Sciatic nerve (tissue), 2 donors: ENCODE measurements at regions not wholly inside any gene's neighbourhood (a gene's known extent, or its start where the extent isn't known, plus 50 kb on each side); places are given as distances from the start of the nearest gene placed in this dataset.
"Not testable (repeated sequence)": the region's sequence is repeated elsewhere in the genome, so short reads cannot be mapped to it uniquely, and the experiment has no call there.

Experiments
- ATAC-seq: fragments of 200-7000 bp; cut with Tn5 transposase; one replicate; pipeline ENCODE4 v1.9.1; 2020; ENCODE audit warnings: mild to moderate bottlenecking, moderate library complexity
- DNase-seq: peaks from one replicate; pipeline ENCODE4 v3.0.0-alpha.2; 2020; ENCODE audit warnings: low spot score
- intact Hi-C: fragments of 100-400 bp; cut with DNase I; formaldehyde crosslinking; loops from one replicate; pipeline ENCODE4 v1.14.2; 2022
- donor health status: DM: no; HTN: no; CAD: no.
- donor health status: DM: no; HTN: no; CAD: no.

GRCh38 chr6:131414956-131415355 lies 158.1 kb upstream of the ARG1 start:
- DNase-seq (no peak), ATAC-seq (no peak)
- intact Hi-C loops: no loop called here

GRCh38 chr6:131418441-131418840 lies 154.6 kb upstream of the ARG1 start:
- ATAC-seq: no peak
- intact Hi-C loops: no loop called here
- DNase-seq: no peak

- DNase-seq (no peak), ATAC-seq (no peak)
Observed at GRCh38 chr6:131419702-131420101, 153.3 kb upstream of the ARG1 start.

GRCh38 chr6:131424016-131424415 lies 149.0 kb upstream of the ARG1 start:
- DNase-seq (no peak), ATAC-seq (no peak)
- intact Hi-C loops: no loop called here

More at GRCh38 chr6:131419702-131420101, 153.3 kb upstream of the ARG1 start:
- intact Hi-C loops: no loop called here

- intact Hi-C loops: no loop called here
- ATAC-seq (no peak), DNase-seq (no peak)
Observed at GRCh38 chr6:131424475-131424874, 148.6 kb upstream of the ARG1 start.

- DNase-seq: no peak
- intact Hi-C loops: no loop called here
- peak; percentile 74 for ATAC-seq
Observed at GRCh38 chr6:131427434-131428058, 145.5 kb upstream of the ARG1 start.

- no peak for ATAC-seq
- DNase-seq: no peak
- intact Hi-C loops: no loop called here
Observed at GRCh38 chr6:131430531-131430930, 142.5 kb upstream of the ARG1 start.

- intact Hi-C loops: no loop called here
- DNase-seq (no peak), ATAC-seq (no peak)
Observed at GRCh38 chr6:131431718-131432117, 141.3 kb upstream of the ARG1 start.

- intact Hi-C loops: no loop called here
- no peak for DNase-seq
Observed at GRCh38 chr6:131433927-131434326, 139.1 kb upstream of the ARG1 start.

GRCh38 chr6:131436358-131436757 lies 136.7 kb upstream of the ARG1 start:
- DNase-seq (no peak), ATAC-seq (no peak)
- intact Hi-C loops: no loop called here

More at GRCh38 chr6:131433927-131434326, 139.1 kb upstream of the ARG1 start:
- no peak for ATAC-seq

- ATAC-seq (no peak), DNase-seq (no peak)
- intact Hi-C loops: no loop called here
Observed at GRCh38 chr6:131443014-131443413, 130.0 kb upstream of the ARG1 start.

GRCh38 chr6:131443514-131443913 lies 129.5 kb upstream of the ARG1 start:
- intact Hi-C loops: no loop called here
- ATAC-seq: no peak

GRCh38 chr6:131445356-131445755 lies 127.7 kb upstream of the ARG1 start:
- DNase-seq, intact Hi-C loops, ATAC-seq: not testable (repeated sequence)

More at GRCh38 chr6:131443514-131443913, 129.5 kb upstream of the ARG1 start:
- DNase-seq: no peak

GRCh38 chr6:131450861-131451260 lies 122.2 kb upstream of the ARG1 start:
- intact Hi-C loops: no loop called here
- no peak for ATAC-seq
- DNase-seq: no peak

GRCh38 chr6:131451321-131452144 lies 121.5 kb upstream of the ARG1 start:
- intact Hi-C loops: no loop called here
- ATAC-seq (no peak), DNase-seq (no peak)

GRCh38 chr6:131453803-131454202 lies 119.2 kb upstream of the ARG1 start:
- no peak for ATAC-seq
- DNase-seq: no peak
- intact Hi-C loops: no loop called here

GRCh38 chr6:131456565-131456964 lies 116.5 kb upstream of the ARG1 start:
- intact Hi-C loops: no loop called here
- no peak for ATAC-seq

GRCh38 chr6:131459005-131459404 lies 114.0 kb upstream of the ARG1 start:
- DNase-seq (no peak), ATAC-seq (no peak)
- intact Hi-C loops: no loop called here

More at GRCh38 chr6:131456565-131456964, 116.5 kb upstream of the ARG1 start:
- no peak for DNase-seq

GRCh38 chr6:131460614-131461000 lies 112.4 kb upstream of the ARG1 start:
- ATAC-seq (no peak), DNase-seq (no peak)
- intact Hi-C loops: no loop called here

GRCh38 chr6:131469130-131469529 lies 103.9 kb upstream of the ARG1 start:
- DNase-seq (no peak), ATAC-seq (no peak)
- intact Hi-C loops: no loop called here
